ENCODE measurements at regions not wholly inside any gene's neighbourhood (a gene's known extent, or its start where the extent isn't known, plus 50 kb on each side); places are given as distances from the start of the nearest gene placed in this dataset.

GRCh38 chr7:116316838-116317628 is 106.7 kb downstream of the TES start:
- 30% methylated on average over 7 of the region's 7 CpGs for WGBS
- H3K36me3 ChIP-seq = no peaks in the 10 kb centered on the region
- H3K9me3 ChIP-seq = peaks cover 0 to 3% (median 0%) of the 10 kb centered on the region in 4 donors
- H3K27me3 ChIP-seq = no peaks in the 10 kb centered on the region
- TF ChIP-seq POLR2A (IDR thresholded peaks at IDR 0.05; ENCODE audit: low read depth) (no peak), EP300 (IDR thresholded peaks at IDR 0.05) (peak; percentile 18), POLR2AphosphoS5 (IDR thresholded peaks at IDR 0.05) (peak; percentile 75 to 81)
- TF ChIP-seq, protein P1, sequence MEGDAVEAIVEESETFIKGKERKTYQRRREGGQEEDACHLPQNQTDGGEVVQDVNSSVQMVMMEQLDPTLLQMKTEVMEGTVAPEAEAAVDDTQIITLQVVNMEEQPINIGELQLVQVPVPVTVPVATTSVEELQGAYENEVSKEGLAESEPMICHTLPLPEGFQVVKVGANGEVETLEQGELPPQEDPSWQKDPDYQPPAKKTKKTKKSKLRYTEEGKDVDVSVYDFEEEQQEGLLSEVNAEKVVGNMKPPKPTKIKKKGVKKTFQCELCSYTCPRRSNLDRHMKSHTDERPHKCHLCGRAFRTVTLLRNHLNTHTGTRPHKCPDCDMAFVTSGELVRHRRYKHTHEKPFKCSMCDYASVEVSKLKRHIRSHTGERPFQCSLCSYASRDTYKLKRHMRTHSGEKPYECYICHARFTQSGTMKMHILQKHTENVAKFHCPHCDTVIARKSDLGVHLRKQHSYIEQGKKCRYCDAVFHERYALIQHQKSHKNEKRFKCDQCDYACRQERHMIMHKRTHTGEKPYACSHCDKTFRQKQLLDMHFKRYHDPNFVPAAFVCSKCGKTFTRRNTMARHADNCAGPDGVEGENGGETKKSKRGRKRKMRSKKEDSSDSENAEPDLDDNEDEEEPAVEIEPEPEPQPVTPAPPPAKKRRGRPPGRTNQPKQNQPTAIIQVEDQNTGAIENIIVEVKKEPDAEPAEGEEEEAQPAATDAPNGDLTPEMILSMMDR (IDR thresholded peaks at IDR 0.05) = no peak
- no peak for DNase-seq (ENCODE audit: extremely low spot score)
- H3K4me1 ChIP-seq = peaks cover 22 to 34% (median 32%) of the 10 kb centered on the region in 4 donors
- intact Hi-C loops (cut with DNase I) = loop anchor here (5.0 kb wide), 2 partner anchors 45 to 120 kb away; no protein-coding TSS in a partner anchor
- H3K27ac ChIP-seq (replicated peaks in 1 of 4) = peak overlapping the region; percentile 74 to 80 (median 78)
- H3K4me3 ChIP-seq = peak overlapping the region in 2 of 4 donors; percentile 22 to 27

DNA sequence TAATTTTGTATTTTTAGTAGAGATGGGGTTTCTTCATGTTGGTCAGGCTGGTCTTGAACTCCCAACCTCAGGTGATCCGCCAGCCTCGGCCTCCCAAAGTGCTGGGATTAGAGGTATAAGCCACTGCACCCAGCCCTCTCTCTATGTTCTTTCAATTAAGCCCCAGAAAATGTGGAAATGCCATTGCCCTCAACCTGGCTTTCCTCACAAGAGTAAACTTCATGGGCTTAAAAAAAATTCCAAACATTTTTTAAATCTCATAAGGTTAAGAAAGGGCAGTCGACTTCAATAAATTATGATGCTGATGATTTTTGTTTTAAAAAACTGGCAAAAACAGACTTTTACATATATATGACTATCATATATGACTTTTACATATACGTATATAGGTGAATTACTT is 107.6 kb downstream of the TES start:
- TF ChIP-seq POLR2AphosphoS5 (IDR thresholded peaks at IDR 0.05) (no peak), POLR2A (IDR thresholded peaks at IDR 0.05; ENCODE audit: low read depth) (no peak), EP300 (IDR thresholded peaks at IDR 0.05) (no peak)
- TF ChIP-seq, protein P1 (IDR thresholded peaks at IDR 0.05) = no peak
- H3K36me3 ChIP-seq = no peaks in the 10 kb centered on the region
- WGBS = 89% methylated on average over 4 of the region's 4 CpGs

DNA sequence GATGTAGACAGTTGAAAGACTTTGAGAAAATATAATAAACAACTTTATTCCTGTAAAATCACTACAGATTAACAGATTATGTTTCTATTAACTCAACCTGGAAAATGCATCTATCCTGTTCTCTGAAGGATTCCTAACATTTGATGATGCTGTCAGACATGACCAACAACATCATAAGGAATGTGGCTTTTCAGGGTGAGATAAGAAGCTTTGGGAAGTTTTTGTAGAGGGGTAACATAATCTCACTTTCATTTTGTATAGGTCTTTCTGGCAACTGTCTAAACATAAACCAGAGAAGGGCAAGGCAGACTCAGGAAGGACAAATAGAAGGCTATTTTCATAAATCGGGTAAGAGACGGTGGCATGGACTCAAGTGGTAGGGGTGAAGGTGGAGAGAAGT is 112.2 kb downstream of the TES start:
- H3K4me1 ChIP-seq = peaks cover 5 to 14% (median 9%) of the 10 kb centered on the region in 4 donors
- no peaks in the 10 kb centered on the region for H3K36me3 ChIP-seq
- no peak overlapping the region for H3K4me3 ChIP-seq
- H3K9me3 ChIP-seq = peaks cover 0 to 3% (median 0%) of the 10 kb centered on the region in 4 donors
- TF ChIP-seq EP300 (IDR thresholded peaks at IDR 0.05) = no peak
- TF ChIP-seq POLR2AphosphoS5 (IDR thresholded peaks at IDR 0.05) = no peak
- no peak for TF ChIP-seq POLR2A (IDR thresholded peaks at IDR 0.05; ENCODE audit: low read depth)
- TF ChIP-seq, protein P1 (IDR thresholded peaks at IDR 0.05) = no peak
- no peak overlapping the region for H3K27ac ChIP-seq (replicated peaks in 1 of 4)
- no peak for DNase-seq (ENCODE audit: extremely low spot score)
- no peaks in the 10 kb centered on the region for H3K27me3 ChIP-seq
- intact Hi-C loops (cut with DNase I) = no loop called here
- WGBS = 90% methylated on average over 2 of the region's 2 CpGs

More for the DNA sequence above, 107.6 kb downstream of the TES start:
- no peak for DNase-seq (ENCODE audit: extremely low spot score)
- no peaks in the 10 kb centered on the region for H3K27me3 ChIP-seq
- H3K4me1 ChIP-seq = peaks cover 22 to 34% (median 32%) of the 10 kb centered on the region in 4 donors
- H3K27ac ChIP-seq (replicated peaks in 1 of 4) = peak overlapping the region; percentile 74 to 80 (median 78)
- no peak overlapping the region for H3K4me3 ChIP-seq
- intact Hi-C loops (cut with DNase I) = loop anchor here (5.0 kb wide), 2 partner anchors 46 to 119 kb away; no protein-coding TSS in a partner anchor
- peaks cover 0 to 3% (median 0%) of the 10 kb centered on the region in 4 donors for H3K9me3 ChIP-seq

DNA sequence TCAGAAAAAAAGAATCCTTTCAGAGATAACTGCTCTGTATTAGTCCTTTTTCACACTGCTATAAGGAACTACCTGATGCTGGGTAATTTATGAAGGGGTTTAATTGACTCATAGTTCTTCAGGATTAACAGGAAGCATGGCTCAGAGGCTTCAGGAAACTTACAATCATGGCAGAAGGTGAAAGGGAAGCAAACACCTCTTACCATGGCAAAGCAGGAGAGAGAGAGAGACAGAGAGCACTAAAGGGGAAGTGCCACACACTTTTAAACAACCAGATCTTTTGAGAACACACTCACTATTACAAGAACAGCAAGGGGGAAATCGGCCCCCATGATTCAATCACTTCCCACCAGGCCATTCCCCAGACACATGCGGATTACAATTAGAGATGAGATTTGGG is 114.2 kb downstream of the TES start:
- Histone ChIP-seq H3K27me3 (no peaks in the 10 kb centered on the region), H3K9me3 (peaks cover 0 to 3% (median 0%) of the 10 kb centered on the region in 4 donors), H3K36me3 (no peaks in the 10 kb centered on the region), H3K27ac (replicated peaks in 1 of 4) (no peak overlapping the region), H3K4me3 (no peak overlapping the region), H3K4me1 (peaks cover 2 to 10% (median 6%) of the 10 kb centered on the region in 4 donors)
- DNase-seq (ENCODE audit: extremely low spot score) = no peak
- 54% methylated on average over 2 of the region's 2 CpGs for WGBS
- TF ChIP-seq POLR2A (IDR thresholded peaks at IDR 0.05; ENCODE audit: low read depth) (no peak), POLR2AphosphoS5 (IDR thresholded peaks at IDR 0.05) (no peak), EP300 (IDR thresholded peaks at IDR 0.05) (no peak)
- TF ChIP-seq, protein P1 (IDR thresholded peaks at IDR 0.05) = no peak
- intact Hi-C loops (cut with DNase I) = no loop called here

Measured in esophagus muscularis mucosa (tissue), 4 donors.